SU-DHL-6 (cell line): ENCODE measurements at regions not wholly inside any gene's neighbourhood (a gene's known extent, or its start where the extent isn't known, plus 50 kb on each side); places are given as distances from the start of the nearest gene placed in this dataset.

Source experiments
- CTCF ChIP-seq: fragments of 200-600 bp; sonication (generic); IDR thresholded peaks from one replicate; pipeline ENCODE4 v1.5.1; 2017; ENCODE audit warnings: antibody characterized with exemption, mild to moderate bottlenecking, low read length, moderate library complexity; ENCODE audit not compliant: insufficient read depth, poor library complexity, severe bottlenecking
- EZH2phosphoT487 ChIP-seq: fragments of 200-600 bp; sonication (generic), shearing (Covaris generic); conservative IDR thresholded peaks from 2 replicates; pipeline ENCODE4 v1.6.1; 2018; ENCODE audit warnings: mild to moderate bottlenecking, antibody characterized with exemption, low read length, moderate library complexity, mixed read lengths

- TF ChIP-seq CTCF, result no peak
- no peak for TF ChIP-seq EZH2phosphoT487
Measured at GRCh38 chr2:142445551-142446072, 314.8 kb upstream of the LRP1B start.
